ENCODE measurements at regions not wholly inside any gene's neighbourhood (a gene's known extent, or its start where the extent isn't known, plus 50 kb on each side); places are given as distances from the start of the nearest gene placed in this dataset.

DNA sequence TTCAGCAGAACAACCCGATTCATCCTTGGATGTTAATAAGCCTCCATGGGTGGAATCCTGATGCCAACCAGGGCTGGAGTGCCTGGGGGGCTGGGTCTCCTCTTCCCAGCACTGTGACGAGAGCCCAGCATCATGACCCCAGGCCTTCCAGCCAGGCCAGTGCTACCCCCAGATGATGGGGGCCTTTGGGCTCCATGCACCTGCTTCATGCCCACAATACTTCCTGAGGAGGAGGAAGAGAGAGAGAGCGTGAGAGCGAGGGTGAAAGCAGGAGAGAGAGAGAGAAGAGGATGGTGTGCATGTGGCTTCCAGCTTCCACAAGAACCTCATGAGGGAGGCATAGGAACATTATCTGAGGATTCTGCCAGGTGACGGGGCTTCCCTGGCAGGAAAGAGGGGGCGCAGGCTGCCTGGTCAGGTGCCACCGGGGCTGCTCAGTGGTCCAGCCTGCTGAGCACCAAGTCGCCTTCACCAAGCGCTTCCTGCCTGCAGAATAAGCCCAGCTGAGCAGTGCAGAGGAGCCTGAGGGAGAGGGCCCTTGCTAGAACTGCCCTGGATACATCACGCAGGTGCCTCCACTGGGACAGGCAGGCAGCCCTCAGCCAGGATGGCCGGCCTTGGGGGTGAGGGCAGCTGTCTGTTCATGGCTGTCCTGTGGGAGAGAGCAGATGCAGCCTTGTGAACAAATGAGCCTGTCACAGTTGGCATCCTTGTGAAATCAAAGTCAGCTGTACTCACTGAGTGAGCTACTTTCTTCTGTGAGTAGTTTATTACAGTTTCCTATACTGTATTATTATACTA lies 243.3 kb upstream of the B3GAT1 start:
- H3K9me3 ChIP-seq: no peaks in the 10 kb centered on the region
- no peak overlapping the region for H3K4me3 ChIP-seq
- ATAC-seq (peak; percentile 18), DNase-seq (peak; percentile 46)
- H3K27ac ChIP-seq: no peak overlapping the region
- peaks cover 11% of the 10 kb centered on the region for H3K27me3 ChIP-seq
- no peaks in the 10 kb centered on the region for H3K4me1 ChIP-seq
- intact Hi-C loops (cut with DNase I): no loop called here
- TF ChIP-seq CTCF (IDR thresholded peaks at IDR 0.05): no peak
- H3K36me3 ChIP-seq: no peaks in the 10 kb centered on the region

GRCh38 chr11:134654161-134654915 lies 242.3 kb upstream of the B3GAT1 start:
- DNase-seq: peak; percentile 33
- Histone ChIP-seq H3K4me1 (no peaks in the 10 kb centered on the region), H3K9me3 (no peaks in the 10 kb centered on the region), H3K27me3 (peaks cover 11% of the 10 kb centered on the region), H3K27ac (no peak overlapping the region), H3K4me3 (no peak overlapping the region), H3K36me3 (no peaks in the 10 kb centered on the region)
- ATAC-seq: no peak
- TF ChIP-seq CTCF (IDR thresholded peaks at IDR 0.05): no peak
- intact Hi-C loops (cut with DNase I): no loop called here

- Histone ChIP-seq H3K27me3 (peaks cover 11% of the 10 kb centered on the region), H3K4me1 (no peaks in the 10 kb centered on the region), H3K9me3 (no peaks in the 10 kb centered on the region), H3K27ac (no peak overlapping the region), H3K36me3 (no peaks in the 10 kb centered on the region), H3K4me3 (no peak overlapping the region)
- intact Hi-C loops (cut with DNase I): no loop called here
- no peak for ATAC-seq
- DNase-seq: no peak
- no peak for TF ChIP-seq CTCF (IDR thresholded peaks at IDR 0.05)
Observed at GRCh38 chr11:134652586-134653255, 240.7 kb upstream of the B3GAT1 start.

DNA sequence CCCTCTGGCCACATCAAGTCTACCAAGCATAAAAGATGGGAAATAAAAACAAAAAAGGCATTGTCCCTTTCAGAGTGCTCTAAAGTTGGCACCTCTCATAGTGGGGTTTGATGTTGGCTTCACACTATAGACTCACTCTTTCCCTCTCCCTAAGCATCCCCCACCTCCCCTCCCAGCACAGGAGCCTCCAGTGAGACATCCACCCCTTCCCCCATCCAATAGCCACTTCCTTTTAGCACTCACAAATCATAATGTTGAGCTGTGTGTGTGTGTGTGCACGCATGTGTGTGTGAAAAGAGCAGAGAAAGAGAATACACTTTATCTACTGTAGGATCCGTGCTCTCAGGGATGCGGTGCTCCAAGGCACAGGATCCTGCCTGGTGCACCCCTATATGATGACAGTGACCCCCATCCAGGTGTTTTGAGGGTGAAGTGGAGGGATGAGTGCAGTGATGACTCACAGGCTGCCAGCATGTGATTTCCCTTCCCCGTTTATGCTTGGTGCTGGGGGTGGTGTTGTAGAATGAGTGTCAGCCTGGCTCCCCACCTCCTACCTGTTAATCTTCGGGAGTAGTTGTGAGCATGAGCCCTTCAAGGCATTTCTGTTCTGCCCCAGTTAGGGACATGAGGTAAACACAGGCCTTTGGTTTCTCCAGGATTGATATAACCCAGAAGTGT lies 235.2 kb upstream of the B3GAT1 start:
- DNase-seq (no peak), ATAC-seq (no peak)
- Histone ChIP-seq H3K36me3 (no peaks in the 10 kb centered on the region), H3K4me3 (no peak overlapping the region), H3K4me1 (no peaks in the 10 kb centered on the region), H3K9me3 (no peaks in the 10 kb centered on the region), H3K27me3 (peaks cover 14% of the 10 kb centered on the region), H3K27ac (no peak overlapping the region)
- intact Hi-C loops (cut with DNase I): no loop called here
- TF ChIP-seq CTCF (IDR thresholded peaks at IDR 0.05): no peak

GRCh38 chr11:134646561-134646960 lies 234.5 kb upstream of the B3GAT1 start:
- Histone ChIP-seq H3K9me3 (no peaks in the 10 kb centered on the region), H3K27ac (no peak overlapping the region), H3K4me1 (no peaks in the 10 kb centered on the region), H3K36me3 (no peaks in the 10 kb centered on the region), H3K4me3 (no peak overlapping the region), H3K27me3 (peaks cover 13% of the 10 kb centered on the region)
- DNase-seq (no peak), ATAC-seq (no peak)
- no peak for TF ChIP-seq CTCF (IDR thresholded peaks at IDR 0.05)
- intact Hi-C loops (cut with DNase I): no loop called here

Data from upper lobe of right lung (tissue), 1 donor.